ENCODE measurements at regions not wholly inside any gene's neighbourhood (a gene's known extent, or its start where the extent isn't known, plus 50 kb on each side); places are given as distances from the start of the nearest gene placed in this dataset.
A peak's percentile ranks its signal among the peaks of the same experiment; 100 is the strongest.

DNA sequence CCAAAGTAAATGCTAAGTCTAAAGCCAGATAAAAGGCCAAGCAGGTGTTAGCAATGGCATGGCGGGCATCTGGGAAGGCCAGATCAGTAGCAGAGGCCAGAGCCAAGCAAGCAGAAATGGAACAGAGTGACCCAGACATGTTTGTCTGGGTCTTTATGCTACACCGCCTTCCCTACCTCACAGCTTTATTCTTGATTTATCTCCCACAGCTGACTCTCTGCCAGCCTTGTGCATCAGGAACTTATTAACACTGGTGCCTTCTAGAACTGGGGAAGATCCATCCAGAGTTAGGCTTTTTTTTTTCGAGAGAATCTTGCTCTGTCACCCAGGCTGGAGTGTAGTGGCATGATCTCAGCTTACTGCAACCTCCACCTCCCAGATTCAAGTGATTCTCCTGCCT, 112.5 kb upstream of the SLC44A1 start:
- Mint-ChIP-seq H3K4me1 (ENCODE audit: unreplicated experiment) (peaks cover 7% of the 10 kb centered on the region), H3K27ac (no peak overlapping the region), H3K36me3 (no peaks in the 10 kb centered on the region), H3K4me3 (no peak overlapping the region), H3K27me3 (no peaks in the 10 kb centered on the region), H3K9me3 (peaks cover 10% of the 10 kb centered on the region)
- TF ChIP-seq, protein P1, sequence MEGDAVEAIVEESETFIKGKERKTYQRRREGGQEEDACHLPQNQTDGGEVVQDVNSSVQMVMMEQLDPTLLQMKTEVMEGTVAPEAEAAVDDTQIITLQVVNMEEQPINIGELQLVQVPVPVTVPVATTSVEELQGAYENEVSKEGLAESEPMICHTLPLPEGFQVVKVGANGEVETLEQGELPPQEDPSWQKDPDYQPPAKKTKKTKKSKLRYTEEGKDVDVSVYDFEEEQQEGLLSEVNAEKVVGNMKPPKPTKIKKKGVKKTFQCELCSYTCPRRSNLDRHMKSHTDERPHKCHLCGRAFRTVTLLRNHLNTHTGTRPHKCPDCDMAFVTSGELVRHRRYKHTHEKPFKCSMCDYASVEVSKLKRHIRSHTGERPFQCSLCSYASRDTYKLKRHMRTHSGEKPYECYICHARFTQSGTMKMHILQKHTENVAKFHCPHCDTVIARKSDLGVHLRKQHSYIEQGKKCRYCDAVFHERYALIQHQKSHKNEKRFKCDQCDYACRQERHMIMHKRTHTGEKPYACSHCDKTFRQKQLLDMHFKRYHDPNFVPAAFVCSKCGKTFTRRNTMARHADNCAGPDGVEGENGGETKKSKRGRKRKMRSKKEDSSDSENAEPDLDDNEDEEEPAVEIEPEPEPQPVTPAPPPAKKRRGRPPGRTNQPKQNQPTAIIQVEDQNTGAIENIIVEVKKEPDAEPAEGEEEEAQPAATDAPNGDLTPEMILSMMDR (conservative IDR thresholded peaks at IDR 0.05), result no peak
- no peak for DNase-seq (ENCODE audit: extremely low spot score, unreplicated experiment)

DNA sequence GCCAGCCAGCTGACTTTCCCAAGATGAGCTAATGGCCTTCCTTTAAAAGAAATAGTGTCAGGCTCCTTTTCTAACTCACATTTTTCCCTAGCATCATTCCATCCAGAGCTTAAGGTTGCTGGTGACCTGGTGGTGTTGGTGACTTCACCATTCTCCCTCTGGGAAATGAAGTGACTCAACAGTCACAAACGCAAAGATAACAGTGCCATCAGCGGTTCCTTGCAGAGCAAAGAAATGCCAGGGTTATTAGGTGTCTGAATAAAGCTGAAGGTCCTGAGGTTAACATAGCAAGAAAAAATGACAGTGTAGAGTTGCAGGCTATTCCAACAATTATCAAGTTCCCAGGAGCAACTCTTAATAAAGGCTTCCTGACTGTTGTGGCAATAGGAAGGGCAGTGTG, 111.8 kb upstream of the SLC44A1 start:
- H3K4me1 Mint-ChIP-seq (ENCODE audit: unreplicated experiment), result peaks cover 7% of the 10 kb centered on the region
- H3K27ac Mint-ChIP-seq, result no peak overlapping the region
- DNase-seq (ENCODE audit: extremely low spot score, unreplicated experiment), result no peak
- H3K4me3 Mint-ChIP-seq, result no peak overlapping the region
- no peaks in the 10 kb centered on the region for H3K27me3 Mint-ChIP-seq
- H3K36me3 Mint-ChIP-seq, result no peaks in the 10 kb centered on the region
- H3K9me3 Mint-ChIP-seq, result peaks cover 10% of the 10 kb centered on the region
- TF ChIP-seq, protein P1 (conservative IDR thresholded peaks at IDR 0.05), result no peak

DNA sequence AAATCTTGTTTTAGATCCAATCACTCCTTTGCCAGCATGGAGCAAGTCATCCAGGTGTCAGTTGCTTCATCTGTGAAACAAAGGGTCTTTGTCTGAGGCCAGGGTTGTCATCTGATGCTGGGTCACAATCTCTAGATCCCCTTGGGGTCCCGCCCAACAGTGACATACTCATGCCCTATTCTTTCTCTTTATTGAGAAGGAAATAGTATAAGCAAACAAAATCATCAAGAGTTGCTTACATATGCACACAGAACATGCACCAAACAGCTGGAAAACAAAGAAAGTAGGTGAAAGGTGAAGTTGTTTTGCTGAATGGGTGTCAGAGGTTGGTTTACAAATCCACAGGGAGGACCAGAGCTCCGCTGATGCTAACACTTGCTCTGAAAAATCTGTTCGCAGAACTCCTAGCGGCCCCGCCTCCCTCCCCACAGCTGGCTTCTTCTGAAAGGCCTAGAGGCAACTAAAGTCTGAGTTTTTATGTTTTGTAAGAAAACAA, 106.1 kb upstream of the SLC44A1 start:
- H3K27me3 Mint-ChIP-seq, result no peaks in the 10 kb centered on the region
- H3K4me3 Mint-ChIP-seq, result no peak overlapping the region
- DNase-seq (ENCODE audit: extremely low spot score, unreplicated experiment), result no peak
- H3K36me3 Mint-ChIP-seq, result no peaks in the 10 kb centered on the region
- peaks cover 26% of the 10 kb centered on the region for H3K4me1 Mint-ChIP-seq (ENCODE audit: unreplicated experiment)
- TF ChIP-seq, protein P1 (conservative IDR thresholded peaks at IDR 0.05), result no peak
- H3K9me3 Mint-ChIP-seq, result peaks cover 3% of the 10 kb centered on the region
- H3K27ac Mint-ChIP-seq, result peak overlapping the region; percentile 82

DNA sequence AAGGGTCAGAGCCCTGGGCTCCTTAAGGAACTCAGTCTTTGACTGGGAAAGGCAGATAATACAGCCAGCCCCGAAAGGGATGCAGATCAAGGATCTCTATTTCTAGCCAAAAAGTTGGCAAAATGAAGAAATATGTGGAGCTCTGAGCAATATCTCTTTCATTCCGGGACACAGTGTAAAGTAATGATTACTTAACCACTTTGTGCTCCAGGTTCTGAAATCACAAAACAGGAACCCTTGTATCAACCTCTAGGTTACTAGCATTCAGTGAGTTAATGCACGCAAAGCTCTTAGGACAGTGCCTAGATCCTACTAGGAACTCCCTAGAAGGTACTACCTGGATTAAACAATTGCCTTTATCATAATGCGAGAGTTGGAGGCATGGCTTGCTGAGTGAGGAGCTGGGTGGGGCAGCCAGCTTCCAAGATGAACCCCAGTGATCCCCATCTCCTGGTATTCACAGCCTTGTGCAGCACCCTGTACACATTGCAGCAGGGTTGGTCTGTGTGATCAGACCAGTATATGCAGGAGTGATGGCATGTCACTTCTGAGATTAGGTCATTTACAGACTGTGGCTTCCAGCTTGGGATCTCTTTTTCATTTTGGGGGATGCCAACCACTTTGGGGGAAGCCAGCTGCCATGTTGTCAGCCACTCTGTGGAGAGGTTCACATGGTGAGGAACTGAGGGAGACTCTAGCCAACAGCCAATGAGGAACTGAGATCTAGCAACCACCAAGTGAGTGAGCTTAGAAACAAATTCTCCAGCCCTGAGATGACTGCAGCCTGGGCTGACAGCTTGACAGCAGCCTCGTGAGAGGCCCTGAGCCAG, 103.1 kb upstream of the SLC44A1 start:
- H3K36me3 Mint-ChIP-seq, result no peaks in the 10 kb centered on the region

DNA sequence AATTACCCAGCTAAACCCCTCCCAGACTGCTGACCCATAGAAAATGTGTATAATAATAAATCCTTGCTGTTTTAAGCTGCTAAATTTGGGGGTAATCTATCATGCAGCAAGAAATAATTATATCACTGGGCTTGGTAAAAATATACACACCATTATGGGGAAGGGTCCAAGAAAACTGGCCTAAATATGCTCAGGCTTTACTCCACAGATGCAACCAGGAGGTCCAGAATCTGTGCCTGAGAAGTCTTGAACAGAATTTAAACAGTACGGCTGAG, 102.5 kb upstream of the SLC44A1 start:
- Mint-ChIP-seq H3K4me1 (ENCODE audit: unreplicated experiment) (peaks cover 30% of the 10 kb centered on the region), H3K4me3 (no peak overlapping the region), H3K27me3 (peaks cover 3% of the 10 kb centered on the region), H3K36me3 (no peaks in the 10 kb centered on the region), H3K27ac (no peak overlapping the region), H3K9me3 (peaks cover 3% of the 10 kb centered on the region)
- DNase-seq (ENCODE audit: extremely low spot score, unreplicated experiment), result no peak
- TF ChIP-seq, protein P1 (conservative IDR thresholded peaks at IDR 0.05), result no peak

More for the DNA sequence above, 103.1 kb upstream of the SLC44A1 start:
- TF ChIP-seq, protein P1 (conservative IDR thresholded peaks at IDR 0.05), result no peak
- H3K27ac Mint-ChIP-seq, result no peak overlapping the region
- H3K27me3 Mint-ChIP-seq, result peaks cover 3% of the 10 kb centered on the region
- peaks cover 30% of the 10 kb centered on the region for H3K4me1 Mint-ChIP-seq (ENCODE audit: unreplicated experiment)
- no peak overlapping the region for H3K4me3 Mint-ChIP-seq
- peaks cover 3% of the 10 kb centered on the region for H3K9me3 Mint-ChIP-seq
- DNase-seq (ENCODE audit: extremely low spot score, unreplicated experiment), result no peak
